Testis (tissue), 2 donors: ENCODE measurements at regions not wholly inside any gene's neighbourhood (a gene's known extent, or its start where the extent isn't known, plus 50 kb on each side); places are given as distances from the start of the nearest gene placed in this dataset.

Source experiments
- DNase-seq: peaks from one replicate; pipeline ENCODE4 v3.0.0-alpha.2; 2019
- H3K27ac ChIP-seq, 2 donors: fragments of 200-600 bp; sonication (generic); one replicate each; pipeline ENCODE4 v1.5.1; 2019
- H3K27me3 ChIP-seq: fragments of 200-600 bp; sonication (generic); one replicate; pipeline ENCODE4 v1.5.1; 2019
- H3K36me3 ChIP-seq: fragments of 200-600 bp; sonication (generic); one replicate; pipeline ENCODE4 v1.5.1; 2017; ENCODE audit warnings: low read depth; ENCODE audit errors: missing control alignments
- H3K4me1 ChIP-seq: fragments of 200-600 bp; sonication (generic); one replicate; pipeline ENCODE4 v1.5.1; 2019
- H3K4me3 ChIP-seq, 2 donors: fragments of 200-600 bp; sonication (generic); one replicate each; pipeline ENCODE4 v1.5.1; 2017 to 2019
- H3K9me3 ChIP-seq: fragments of 200-600 bp; sonication (generic); one replicate; pipeline ENCODE4 v1.5.1; 2017
- CTCF ChIP-seq, 3 experiments: fragments of 450-650 bp in 2 of 3; fragments of 200-600 bp in 1 of 3; sonication (generic) in 1 of 3; IDR thresholded peaks; one replicate each; pipeline ENCODE4 v1.5.1; 2016 to 2019; ENCODE audit warnings: antibody characterized with exemption in 3 of 3, mild to moderate bottlenecking in 2 of 3, moderate library complexity in 1 of 3
- POLR2A ChIP-seq: fragments of 450-650 bp; IDR thresholded peaks from one replicate; pipeline ENCODE4 v1.6.1; 2017; ENCODE audit warnings: antibody characterized with exemption, mild to moderate bottlenecking, moderate library complexity
- WGBS, 2 donors: methylation state at CpG; one replicate each; pipeline ENCODE4 v1.1.5; 2018; 5-methylcytosine and 5-hydroxymethylcytosine counted together
- intact Hi-C: fragments of 100-400 bp; cut with DNase I; formaldehyde crosslinking; loops from one replicate; pipeline ENCODE4 v1.15.1; 2023; ENCODE audit warnings: low total_unique reads

- H3K27ac ChIP-seq: no peak overlapping the region
- H3K36me3 ChIP-seq: no peaks in the 10 kb centered on the region
- no peak overlapping the region for H3K4me3 ChIP-seq
- WGBS, 2 donors: 97 to 100% methylated on average over 1 of the region's 1 CpG
- no peaks in the 10 kb centered on the region for H3K4me1 ChIP-seq
- TF ChIP-seq CTCF (IDR thresholded peaks at IDR 0.05) (no peak), POLR2A (no peak)
- no peaks in the 10 kb centered on the region for H3K9me3 ChIP-seq
- intact Hi-C loops: no loop called here
- no peaks in the 10 kb centered on the region for H3K27me3 ChIP-seq
- no peak for DNase-seq
Observed at GRCh38 chr18:51716277-51716676, 518.8 kb upstream of the MEX3C start.

- H3K9me3 ChIP-seq: no peaks in the 10 kb centered on the region
- intact Hi-C loops: no loop called here
- TF ChIP-seq POLR2A: no peak
- TF ChIP-seq CTCF (IDR thresholded peaks at IDR 0.05): no peak
- no peaks in the 10 kb centered on the region for H3K36me3 ChIP-seq
- H3K27ac ChIP-seq: no peak overlapping the region
- H3K27me3 ChIP-seq: no peaks in the 10 kb centered on the region
- no peak overlapping the region for H3K4me3 ChIP-seq
- 68 to 89% methylated on average over 1 of the region's 1 CpG for WGBS, 2 donors
- no peaks in the 10 kb centered on the region for H3K4me1 ChIP-seq
- DNase-seq: no peak
Observed at GRCh38 chr18:51721388-51721787, 523.9 kb upstream of the MEX3C start.

GRCh38 chr18:51721996-51722395 lies 524.5 kb upstream of the MEX3C start:
- Histone ChIP-seq H3K4me1 (no peaks in the 10 kb centered on the region), H3K36me3 (no peaks in the 10 kb centered on the region), H3K27ac (no peak overlapping the region), H3K9me3 (no peaks in the 10 kb centered on the region), H3K4me3 (no peak overlapping the region), H3K27me3 (no peaks in the 10 kb centered on the region)
- DNase-seq: no peak
- intact Hi-C loops: no loop called here
- 55 to 70% methylated on average over 2 of the region's 2 CpGs for WGBS, 2 donors
- no peak for TF ChIP-seq POLR2A

- Histone ChIP-seq H3K27me3 (no peaks in the 10 kb centered on the region), H3K4me1 (no peaks in the 10 kb centered on the region), H3K9me3 (no peaks in the 10 kb centered on the region), H3K27ac (no peak overlapping the region), H3K4me3 (no peak overlapping the region), H3K36me3 (no peaks in the 10 kb centered on the region)
- WGBS, 2 donors: 61 to 72% methylated on average over 9 of the region's 9 CpGs
- no peak for DNase-seq
- TF ChIP-seq POLR2A (no peak), CTCF (IDR thresholded peaks at IDR 0.05) (no peak)
- intact Hi-C loops: no loop called here
Observed at GRCh38 chr18:51724790-51725721, 527.6 kb upstream of the MEX3C start.

GRCh38 chr18:51726614-51727013 lies 529.1 kb upstream of the MEX3C start:
- Histone ChIP-seq H3K4me1 (no peaks in the 10 kb centered on the region), H3K4me3 (no peak overlapping the region), H3K9me3 (no peaks in the 10 kb centered on the region), H3K27ac (no peak overlapping the region), H3K27me3 (no peaks in the 10 kb centered on the region), H3K36me3 (no peaks in the 10 kb centered on the region)
- 77 to 79% methylated on average over 2 of the region's 2 CpGs for WGBS, 2 donors
- no peak for DNase-seq
- intact Hi-C loops: no loop called here
- no peak for TF ChIP-seq POLR2A
- TF ChIP-seq CTCF (IDR thresholded peaks at IDR 0.05): no peak
